COLO668 (cell line): ENCODE measurements at regions not wholly inside any gene's neighbourhood (a gene's known extent, or its start where the extent isn't known, plus 50 kb on each side); places are given as distances from the start of the nearest gene placed in this dataset.

Source experiments
- DNase-seq: peaks from one replicate; lab custom pipeline; 2025; ENCODE audit not compliant: unreplicated experiment; lab: John Stamatoyannopoulos, UW

GRCh38 chr15:23514484-23514883 lies 51.0 kb upstream of the MKRN3 start:
- no peak for DNase-seq

DNA sequence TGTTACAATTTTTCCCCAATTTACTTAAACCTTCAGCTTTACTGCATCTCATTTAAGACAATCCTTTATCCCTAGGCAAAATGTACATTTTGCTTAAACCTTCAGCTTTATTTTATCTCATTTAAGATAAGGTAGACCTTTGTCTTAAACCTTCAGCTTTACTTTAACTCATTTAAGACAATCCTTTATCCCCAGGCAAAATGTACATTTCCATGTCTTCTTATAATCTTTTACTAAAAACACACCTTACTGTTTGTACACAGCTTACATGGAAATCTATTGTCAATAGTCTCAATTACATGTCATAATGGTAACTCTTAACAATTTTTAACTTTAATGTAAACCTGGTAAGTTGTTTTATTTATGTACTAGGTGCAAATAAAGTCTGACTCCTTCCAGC lies 58.7 kb upstream of the MKRN3 start:
- no peak for DNase-seq

DNA sequence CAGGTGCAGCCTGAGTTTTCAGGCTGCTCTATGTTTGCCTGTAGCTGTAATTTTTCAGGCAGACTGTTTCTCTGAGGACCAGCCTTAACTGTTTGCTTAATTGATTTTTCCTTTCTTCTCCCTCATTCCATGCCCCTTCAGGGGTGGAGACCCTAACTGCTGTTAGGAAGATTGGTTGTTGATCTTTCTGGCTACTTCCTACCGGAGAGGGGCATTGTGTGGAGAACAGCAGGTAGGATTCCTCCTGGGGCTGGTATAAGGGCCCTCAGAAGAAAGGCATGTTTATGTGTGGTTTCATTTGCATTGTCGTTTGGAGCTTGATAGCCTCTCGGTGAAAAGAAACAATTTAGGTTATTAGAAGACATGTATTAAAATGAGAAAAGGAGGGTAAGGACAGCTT lies 56.9 kb upstream of the GOLGA6L2 start:
- DNase-seq = no peak

- peak; percentile 53 for DNase-seq
Observed at GRCh38 chr15:23503576-23503975, 56.5 kb upstream of the GOLGA6L2 start.

- peak; percentile 16 for DNase-seq
Observed at GRCh38 chr15:23497710-23498111, 50.7 kb upstream of the GOLGA6L2 start.
